22Rv1 (cell line): ENCODE measurements at regions not wholly inside any gene's neighbourhood (a gene's known extent, or its start where the extent isn't known, plus 50 kb on each side); places are given as distances from the start of the nearest gene placed in this dataset.
A peak's percentile ranks its signal among the peaks of the same experiment; 100 is the strongest.

ENCODE experiments used
- ZFX ChIP-seq: fragments of 450-650 bp; IDR thresholded peaks from 2 replicates; pipeline ENCODE4 v1.6.1; 2017; ENCODE audit warnings: antibody characterized with exemption, borderline replicate concordance
- TF ChIP-seq, protein P1 (sequence below): fragments of 450-650 bp; IDR thresholded peaks from 2 replicates; pipeline ENCODE4 v1.5.1; 2017; ENCODE audit warnings: mild to moderate bottlenecking

GRCh38 chr5:174793684-174794328 lies 69.4 kb downstream of the MSX2 start:
- TF ChIP-seq, protein P1, sequence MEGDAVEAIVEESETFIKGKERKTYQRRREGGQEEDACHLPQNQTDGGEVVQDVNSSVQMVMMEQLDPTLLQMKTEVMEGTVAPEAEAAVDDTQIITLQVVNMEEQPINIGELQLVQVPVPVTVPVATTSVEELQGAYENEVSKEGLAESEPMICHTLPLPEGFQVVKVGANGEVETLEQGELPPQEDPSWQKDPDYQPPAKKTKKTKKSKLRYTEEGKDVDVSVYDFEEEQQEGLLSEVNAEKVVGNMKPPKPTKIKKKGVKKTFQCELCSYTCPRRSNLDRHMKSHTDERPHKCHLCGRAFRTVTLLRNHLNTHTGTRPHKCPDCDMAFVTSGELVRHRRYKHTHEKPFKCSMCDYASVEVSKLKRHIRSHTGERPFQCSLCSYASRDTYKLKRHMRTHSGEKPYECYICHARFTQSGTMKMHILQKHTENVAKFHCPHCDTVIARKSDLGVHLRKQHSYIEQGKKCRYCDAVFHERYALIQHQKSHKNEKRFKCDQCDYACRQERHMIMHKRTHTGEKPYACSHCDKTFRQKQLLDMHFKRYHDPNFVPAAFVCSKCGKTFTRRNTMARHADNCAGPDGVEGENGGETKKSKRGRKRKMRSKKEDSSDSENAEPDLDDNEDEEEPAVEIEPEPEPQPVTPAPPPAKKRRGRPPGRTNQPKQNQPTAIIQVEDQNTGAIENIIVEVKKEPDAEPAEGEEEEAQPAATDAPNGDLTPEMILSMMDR: peak; percentile 97
- no peak for TF ChIP-seq ZFX
